ENCODE measurements at regions not wholly inside any gene's neighbourhood (a gene's known extent, or its start where the extent isn't known, plus 50 kb on each side); places are given as distances from the start of the nearest gene placed in this dataset.

- Histone ChIP-seq H3K27ac (no peak overlapping the region), H2AFZ (ENCODE audit: low read depth) (no peak overlapping the region), H3K79me2 (ENCODE audit: insufficient read depth, low read depth) (no peaks in the 10 kb centered on the region), H3K27me3 (ENCODE audit: insufficient read depth, low read depth) (no peaks in the 10 kb centered on the region), H3K9ac (no peak overlapping the region), H3K36me3 (ENCODE audit: insufficient read depth) (no peaks in the 10 kb centered on the region), H3K4me1 (ENCODE audit: low read depth, poor library complexity, severe bottlenecking) (no peaks in the 10 kb centered on the region), H3K4me3 (IDR thresholded peaks at IDR 0.05; ENCODE audit: insufficient read depth, low read depth, low read length) (no peak overlapping the region), H3K4me2 (no peak overlapping the region), H4K20me1 (ENCODE audit: insufficient read depth) (no peaks in the 10 kb centered on the region)
- no peak for TF ChIP-seq CTCF (conservative IDR thresholded peaks at IDR 0.05; ENCODE audit: low read depth, low read length)
These were observed 1139.0 kb downstream of the TUSC7 start for GRCh38 chr3:117848606-117849005.

DNA sequence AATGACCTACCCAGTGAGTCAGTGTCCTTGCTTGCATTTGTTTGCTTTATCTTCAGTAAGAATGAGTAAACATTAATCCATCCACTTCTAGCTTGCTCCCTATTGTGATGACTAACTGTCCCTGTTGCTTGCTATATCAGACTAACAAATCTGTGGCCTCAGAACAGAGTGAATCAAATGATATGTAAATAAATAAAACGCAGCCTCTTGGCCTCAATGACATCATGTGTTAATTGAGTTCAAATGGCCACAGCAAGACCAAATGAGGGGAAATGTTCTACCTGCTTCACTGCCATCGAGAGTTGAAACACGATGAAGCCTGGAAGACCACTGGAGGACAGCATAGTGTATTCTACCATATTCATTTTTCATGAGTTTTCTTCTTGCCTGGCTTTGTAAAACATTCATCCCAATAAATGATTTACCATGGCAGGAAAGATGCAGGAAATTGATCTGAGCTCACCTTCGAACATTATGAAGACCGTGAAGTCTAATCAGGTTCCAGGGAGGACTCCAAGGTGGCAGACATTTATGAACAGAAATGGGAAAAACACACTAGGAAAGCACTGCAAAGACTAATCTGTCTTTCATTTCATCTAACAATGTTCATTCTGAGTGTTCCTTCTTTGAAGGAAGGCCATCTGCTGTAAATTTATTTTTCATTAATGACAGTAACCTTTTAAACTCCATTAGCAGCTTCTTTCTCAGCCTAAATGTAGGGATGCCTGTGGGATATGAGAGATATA, 1144.5 kb downstream of the TUSC7 start:
- H3K4me1 ChIP-seq (ENCODE audit: low read depth, poor library complexity, severe bottlenecking), result no peaks in the 10 kb centered on the region
- H3K27me3 ChIP-seq (ENCODE audit: insufficient read depth, low read depth), result no peaks in the 10 kb centered on the region
- H3K79me2 ChIP-seq (ENCODE audit: insufficient read depth, low read depth), result no peaks in the 10 kb centered on the region
- no peak overlapping the region for H3K4me2 ChIP-seq
- TF ChIP-seq CTCF (conservative IDR thresholded peaks at IDR 0.05; ENCODE audit: low read depth, low read length), result no peak
- no peak overlapping the region for H3K4me3 ChIP-seq (IDR thresholded peaks at IDR 0.05; ENCODE audit: insufficient read depth, low read depth, low read length)
- H2AFZ ChIP-seq (ENCODE audit: low read depth), result no peak overlapping the region
- H3K9ac ChIP-seq, result no peak overlapping the region
- no peaks in the 10 kb centered on the region for H3K36me3 ChIP-seq (ENCODE audit: insufficient read depth)
- no peaks in the 10 kb centered on the region for H4K20me1 ChIP-seq (ENCODE audit: insufficient read depth)
- no peak overlapping the region for H3K27ac ChIP-seq

- TF ChIP-seq CTCF (conservative IDR thresholded peaks at IDR 0.05; ENCODE audit: low read depth, low read length), result no peak
- Histone ChIP-seq H3K27ac (no peak overlapping the region), H2AFZ (ENCODE audit: low read depth) (no peak overlapping the region), H3K4me3 (IDR thresholded peaks at IDR 0.05; ENCODE audit: insufficient read depth, low read depth, low read length) (no peak overlapping the region), H3K27me3 (ENCODE audit: insufficient read depth, low read depth) (no peaks in the 10 kb centered on the region), H3K4me2 (no peak overlapping the region), H4K20me1 (ENCODE audit: insufficient read depth) (no peaks in the 10 kb centered on the region), H3K79me2 (ENCODE audit: insufficient read depth, low read depth) (no peaks in the 10 kb centered on the region), H3K4me1 (ENCODE audit: low read depth, poor library complexity, severe bottlenecking) (no peaks in the 10 kb centered on the region), H3K9ac (no peak overlapping the region), H3K36me3 (ENCODE audit: insufficient read depth) (no peaks in the 10 kb centered on the region)
These were observed 1146.8 kb downstream of the TUSC7 start for GRCh38 chr3:117856354-117856753.

DNA sequence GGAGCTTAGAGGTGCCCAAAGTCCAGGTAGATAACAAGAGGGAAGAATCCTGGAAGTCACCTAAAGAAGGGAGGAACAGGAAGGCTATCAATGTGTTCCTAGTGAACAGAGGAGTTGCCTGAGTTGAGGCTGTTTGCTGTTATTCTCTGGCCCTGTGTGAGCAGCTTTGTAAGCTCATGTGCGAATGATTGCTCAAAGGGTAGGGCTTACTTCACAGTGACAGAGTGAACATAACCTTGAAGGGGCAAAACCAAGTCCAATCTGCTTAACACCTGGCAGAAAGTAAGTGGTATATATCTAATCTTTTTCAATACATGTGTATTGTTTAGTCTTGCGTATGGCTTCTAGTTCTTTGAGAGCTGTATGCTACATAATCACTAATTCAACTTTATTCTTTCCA, 1153.6 kb downstream of the TUSC7 start:
- no peak overlapping the region for H3K4me2 ChIP-seq
- no peaks in the 10 kb centered on the region for H3K79me2 ChIP-seq (ENCODE audit: insufficient read depth, low read depth)
- H3K4me1 ChIP-seq (ENCODE audit: low read depth, poor library complexity, severe bottlenecking), result no peaks in the 10 kb centered on the region
- no peaks in the 10 kb centered on the region for H3K27me3 ChIP-seq (ENCODE audit: insufficient read depth, low read depth)
- no peak overlapping the region for H3K4me3 ChIP-seq (IDR thresholded peaks at IDR 0.05; ENCODE audit: insufficient read depth, low read depth, low read length)
- H3K27ac ChIP-seq, result no peak overlapping the region
- no peak overlapping the region for H2AFZ ChIP-seq (ENCODE audit: low read depth)
- no peak for TF ChIP-seq CTCF (conservative IDR thresholded peaks at IDR 0.05; ENCODE audit: low read depth, low read length)
- no peak overlapping the region for H3K9ac ChIP-seq
- H4K20me1 ChIP-seq (ENCODE audit: insufficient read depth), result no peaks in the 10 kb centered on the region
- H3K36me3 ChIP-seq (ENCODE audit: insufficient read depth), result no peaks in the 10 kb centered on the region

Data from KMS-11 (cell line).